WTC11 (cell line): ENCODE measurements at regions not wholly inside any gene's neighbourhood (a gene's known extent, or its start where the extent isn't known, plus 50 kb on each side); places are given as distances from the start of the nearest gene placed in this dataset.

ENCODE experiments used
- ARID4B ChIP-seq: sonication (generic); formaldehyde crosslinking; IDR thresholded peaks from 2 replicates; pipeline ENCODE4 v1.8.0; 2023; ENCODE audit warnings: missing genetic modification reagents, mild to moderate bottlenecking, borderline replicate concordance
- EMX1 ChIP-seq: fragments of 250-450 bp; sonication (Bioruptor Pico); IDR thresholded peaks from 2 replicates; pipeline ENCODE4 v1.8.0; 2021; ENCODE audit warnings: mild to moderate bottlenecking
- MLX ChIP-seq: sonication (generic); formaldehyde crosslinking; IDR thresholded peaks from 2 replicates; pipeline ENCODE4 v1.8.1; 2023; ENCODE audit warnings: mild to moderate bottlenecking, missing genetic modification reagents, moderate library complexity
- NFE2L1 ChIP-seq: sonication (generic); formaldehyde crosslinking; IDR thresholded peaks from 2 replicates; pipeline ENCODE4 v1.8.1; 2023; ENCODE audit warnings: missing genetic modification reagents
- SMAD4 ChIP-seq: sonication (generic); formaldehyde crosslinking; IDR thresholded peaks from 2 replicates; pipeline ENCODE4 v1.8.0; 2022; ENCODE audit warnings: mild to moderate bottlenecking, missing genetic modification reagents
- TF ChIP-seq, protein P1 (sequence below): fragments of 200-600 bp; IDR thresholded peaks from 2 replicates; pipeline ENCODE4 v1.8.0; 2022; ENCODE audit warnings: antibody characterized with exemption
- TF ChIP-seq, protein P2 (sequence below): sonication (generic); formaldehyde crosslinking; IDR thresholded peaks from 2 replicates; pipeline ENCODE4 v1.8.1; 2022; ENCODE audit warnings: missing genetic modification reagents, borderline replicate concordance

- TF ChIP-seq, protein P1, sequence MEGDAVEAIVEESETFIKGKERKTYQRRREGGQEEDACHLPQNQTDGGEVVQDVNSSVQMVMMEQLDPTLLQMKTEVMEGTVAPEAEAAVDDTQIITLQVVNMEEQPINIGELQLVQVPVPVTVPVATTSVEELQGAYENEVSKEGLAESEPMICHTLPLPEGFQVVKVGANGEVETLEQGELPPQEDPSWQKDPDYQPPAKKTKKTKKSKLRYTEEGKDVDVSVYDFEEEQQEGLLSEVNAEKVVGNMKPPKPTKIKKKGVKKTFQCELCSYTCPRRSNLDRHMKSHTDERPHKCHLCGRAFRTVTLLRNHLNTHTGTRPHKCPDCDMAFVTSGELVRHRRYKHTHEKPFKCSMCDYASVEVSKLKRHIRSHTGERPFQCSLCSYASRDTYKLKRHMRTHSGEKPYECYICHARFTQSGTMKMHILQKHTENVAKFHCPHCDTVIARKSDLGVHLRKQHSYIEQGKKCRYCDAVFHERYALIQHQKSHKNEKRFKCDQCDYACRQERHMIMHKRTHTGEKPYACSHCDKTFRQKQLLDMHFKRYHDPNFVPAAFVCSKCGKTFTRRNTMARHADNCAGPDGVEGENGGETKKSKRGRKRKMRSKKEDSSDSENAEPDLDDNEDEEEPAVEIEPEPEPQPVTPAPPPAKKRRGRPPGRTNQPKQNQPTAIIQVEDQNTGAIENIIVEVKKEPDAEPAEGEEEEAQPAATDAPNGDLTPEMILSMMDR, result no peak
- TF ChIP-seq EMX1 (CRISPR knock-in tag), result no peak
- no peak for TF ChIP-seq ARID4B (CRISPR knock-in tag)
- TF ChIP-seq, protein P2, sequence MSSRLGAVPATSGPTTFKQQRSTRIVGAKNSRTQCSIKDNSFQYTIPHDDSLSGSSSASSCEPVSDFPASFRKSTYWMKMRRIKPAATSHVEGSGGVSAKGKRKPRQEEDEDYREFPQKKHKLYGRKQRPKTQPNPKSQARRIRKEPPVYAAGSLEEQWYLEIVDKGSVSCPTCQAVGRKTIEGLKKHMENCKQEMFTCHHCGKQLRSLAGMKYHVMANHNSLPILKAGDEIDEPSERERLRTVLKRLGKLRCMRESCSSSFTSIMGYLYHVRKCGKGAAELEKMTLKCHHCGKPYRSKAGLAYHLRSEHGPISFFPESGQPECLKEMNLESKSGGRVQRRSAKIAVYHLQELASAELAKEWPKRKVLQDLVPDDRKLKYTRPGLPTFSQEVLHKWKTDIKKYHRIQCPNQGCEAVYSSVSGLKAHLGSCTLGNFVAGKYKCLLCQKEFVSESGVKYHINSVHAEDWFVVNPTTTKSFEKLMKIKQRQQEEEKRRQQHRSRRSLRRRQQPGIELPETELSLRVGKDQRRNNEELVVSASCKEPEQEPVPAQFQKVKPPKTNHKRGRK, result no peak
- TF ChIP-seq SMAD4 (CRISPR knock-in tag), result no peak
- no peak for TF ChIP-seq NFE2L1 (CRISPR knock-in tag)
- no peak for TF ChIP-seq MLX (CRISPR knock-in tag)
Measured at GRCh38 chr1:102252731-102253505, 256.2 kb upstream of the OLFM3 start.
